IgD-negative memory B cell (primary cell): ENCODE measurements at regions not wholly inside any gene's neighbourhood (a gene's known extent, or its start where the extent isn't known, plus 50 kb on each side); places are given as distances from the start of the nearest gene placed in this dataset.

Experiments
- H3K27ac Mint-ChIP-seq, 3 donors: one replicate each; pipeline ENCODE4 v1.8.0; 2020 to 2022; ENCODE audit warnings: mild to moderate bottlenecking in 3 of 3, mixed read lengths in 3 of 3, moderate library complexity in 1 of 3
- H3K27me3 Mint-ChIP-seq: one replicate; pipeline ENCODE4 v1.8.0; 2021; ENCODE audit warnings: mixed read lengths
- H3K36me3 Mint-ChIP-seq: one replicate; pipeline ENCODE4 v1.8.0; 2020; ENCODE audit warnings: mild to moderate bottlenecking, mixed read lengths
- H3K4me1 Mint-ChIP-seq, 3 donors: one replicate each; pipeline ENCODE4 v1.8.0; 2020 to 2022; ENCODE audit warnings: mixed read lengths in 3 of 3, mild to moderate bottlenecking in 1 of 3
- H3K4me3 Mint-ChIP-seq, 4 donors: one replicate each; pipeline ENCODE4 v1.8.0; 2020 to 2022; ENCODE audit warnings: mild to moderate bottlenecking in 4 of 4, mixed read lengths in 4 of 4, moderate library complexity in 3 of 4
- H3K9me3 Mint-ChIP-seq, 3 donors: one replicate each; pipeline ENCODE4 v1.8.0; 2020 to 2021; ENCODE audit warnings: mixed read lengths in 3 of 3, mild to moderate bottlenecking in 1 of 3

- Mint-ChIP-seq H3K27me3 (peaks cover 4% of the 10 kb centered on the region), H3K36me3 (no peaks in the 10 kb centered on the region), H3K27ac (no peak overlapping the region), H3K4me3 (no peak overlapping the region), H3K9me3 (peaks cover 0 to 2% (median 0%) of the 10 kb centered on the region in 3 donors), H3K4me1 (no peaks in the 10 kb centered on the region)
These were observed 88.8 kb upstream of the ABI3BP start for GRCh38 chr3:101081999-101082398.

- Mint-ChIP-seq H3K4me3 (no peak overlapping the region), H3K9me3 (peaks cover 0 to 2% (median 0%) of the 10 kb centered on the region in 3 donors), H3K27ac (no peak overlapping the region), H3K4me1 (no peaks in the 10 kb centered on the region), H3K27me3 (peaks cover 4% of the 10 kb centered on the region), H3K36me3 (no peaks in the 10 kb centered on the region)
These were observed 88.2 kb upstream of the ABI3BP start for GRCh38 chr3:101081446-101081845.

GRCh38 chr3:101077361-101078011 lies 84.3 kb upstream of the ABI3BP start:
- H3K4me1 Mint-ChIP-seq = no peaks in the 10 kb centered on the region
- peaks cover 4% of the 10 kb centered on the region for H3K27me3 Mint-ChIP-seq
- H3K36me3 Mint-ChIP-seq = no peaks in the 10 kb centered on the region
- no peak overlapping the region for H3K27ac Mint-ChIP-seq
- no peak overlapping the region for H3K4me3 Mint-ChIP-seq
- H3K9me3 Mint-ChIP-seq = no peaks in the 10 kb centered on the region

- no peaks in the 10 kb centered on the region for H3K36me3 Mint-ChIP-seq
- H3K9me3 Mint-ChIP-seq = no peaks in the 10 kb centered on the region
- no peaks in the 10 kb centered on the region for H3K27me3 Mint-ChIP-seq
- no peak overlapping the region for H3K27ac Mint-ChIP-seq
- H3K4me3 Mint-ChIP-seq = no peak overlapping the region
- H3K4me1 Mint-ChIP-seq = peaks cover 0 to 2% (median 0%) of the 10 kb centered on the region in 3 donors
These were observed 81.3 kb upstream of the ABI3BP start for GRCh38 chr3:101074518-101074917.

GRCh38 chr3:101072300-101072699 lies 79.1 kb upstream of the ABI3BP start:
- Mint-ChIP-seq H3K9me3 (no peaks in the 10 kb centered on the region), H3K27me3 (no peaks in the 10 kb centered on the region), H3K27ac (no peak overlapping the region), H3K4me3 (no peak overlapping the region), H3K4me1 (peaks cover 0 to 2% (median 0%) of the 10 kb centered on the region in 3 donors), H3K36me3 (no peaks in the 10 kb centered on the region)

- Mint-ChIP-seq H3K9me3 (peaks cover 0 to under 1% (median 0%) of the 10 kb centered on the region in 3 donors), H3K36me3 (no peaks in the 10 kb centered on the region), H3K4me1 (peaks cover 0 to 2% (median 0%) of the 10 kb centered on the region in 3 donors), H3K27ac (no peak overlapping the region), H3K27me3 (peaks cover 3% of the 10 kb centered on the region), H3K4me3 (no peak overlapping the region)
These were observed 77.5 kb upstream of the ABI3BP start for GRCh38 chr3:101070799-101071121.

- no peak overlapping the region for H3K4me3 Mint-ChIP-seq
- no peaks in the 10 kb centered on the region for H3K36me3 Mint-ChIP-seq
- peaks cover 4% of the 10 kb centered on the region for H3K27me3 Mint-ChIP-seq
- H3K4me1 Mint-ChIP-seq = peaks cover 0 to 2% (median 0%) of the 10 kb centered on the region in 3 donors
- no peak overlapping the region for H3K27ac Mint-ChIP-seq
- H3K9me3 Mint-ChIP-seq = peaks cover 0 to 2% (median 0%) of the 10 kb centered on the region in 3 donors
These were observed 76.9 kb upstream of the ABI3BP start for GRCh38 chr3:101069901-101070798.

- H3K36me3 Mint-ChIP-seq = no peaks in the 10 kb centered on the region
- H3K27ac Mint-ChIP-seq = no peak overlapping the region
- H3K4me1 Mint-ChIP-seq = peaks cover 0 to 2% (median 0%) of the 10 kb centered on the region in 3 donors
- peaks cover 10% of the 10 kb centered on the region for H3K27me3 Mint-ChIP-seq
- H3K9me3 Mint-ChIP-seq = peaks cover 0 to 2% (median 0%) of the 10 kb centered on the region in 3 donors
- no peak overlapping the region for H3K4me3 Mint-ChIP-seq
These were observed 75.8 kb upstream of the ABI3BP start for GRCh38 chr3:101068876-101069606.

GRCh38 chr3:101066711-101067129 lies 73.5 kb upstream of the ABI3BP start:
- Mint-ChIP-seq H3K4me1 (peaks cover 0 to 2% (median 0%) of the 10 kb centered on the region in 3 donors), H3K27me3 (peaks cover 10% of the 10 kb centered on the region), H3K36me3 (no peaks in the 10 kb centered on the region), H3K9me3 (peaks cover 0 to 6% (median 0%) of the 10 kb centered on the region in 3 donors), H3K27ac (no peak overlapping the region), H3K4me3 (no peak overlapping the region)

- no peak overlapping the region for H3K4me3 Mint-ChIP-seq
- peaks cover 0 to 6% (median 0%) of the 10 kb centered on the region in 3 donors for H3K9me3 Mint-ChIP-seq
- no peaks in the 10 kb centered on the region for H3K36me3 Mint-ChIP-seq
- no peak overlapping the region for H3K27ac Mint-ChIP-seq
- peaks cover 0 to under 1% (median 0%) of the 10 kb centered on the region in 3 donors for H3K4me1 Mint-ChIP-seq
- H3K27me3 Mint-ChIP-seq = peaks cover 10% of the 10 kb centered on the region
These were observed 72.7 kb upstream of the ABI3BP start for GRCh38 chr3:101065962-101066361.

GRCh38 chr3:101063401-101063800 lies 70.2 kb upstream of the ABI3BP start:
- Mint-ChIP-seq H3K27me3 (peaks cover 10% of the 10 kb centered on the region), H3K4me1 (no peaks in the 10 kb centered on the region), H3K27ac (no peak overlapping the region), H3K4me3 (no peak overlapping the region), H3K9me3 (peaks cover 9 to 13% (median 12%) of the 10 kb centered on the region in 3 donors), H3K36me3 (no peaks in the 10 kb centered on the region)

- no peaks in the 10 kb centered on the region for H3K4me1 Mint-ChIP-seq
- peaks cover 16 to 30% (median 22%) of the 10 kb centered on the region in 3 donors for H3K9me3 Mint-ChIP-seq
- peaks cover 10% of the 10 kb centered on the region for H3K27me3 Mint-ChIP-seq
- H3K36me3 Mint-ChIP-seq = no peaks in the 10 kb centered on the region
- no peak overlapping the region for H3K4me3 Mint-ChIP-seq
- H3K27ac Mint-ChIP-seq = no peak overlapping the region
These were observed 68.1 kb upstream of the ABI3BP start for GRCh38 chr3:101061312-101061711.

- H3K4me3 Mint-ChIP-seq = no peak overlapping the region
- no peaks in the 10 kb centered on the region for H3K27me3 Mint-ChIP-seq
- H3K4me1 Mint-ChIP-seq = peaks cover 0 to 1% (median 0%) of the 10 kb centered on the region in 3 donors
- no peaks in the 10 kb centered on the region for H3K36me3 Mint-ChIP-seq
- H3K9me3 Mint-ChIP-seq = no peaks in the 10 kb centered on the region
- H3K27ac Mint-ChIP-seq = no peak overlapping the region
These were observed 57.6 kb upstream of the ABI3BP start for GRCh38 chr3:101050866-101051265.

GRCh38 chr3:101050046-101050445 lies 56.8 kb upstream of the ABI3BP start:
- Mint-ChIP-seq H3K4me3 (no peak overlapping the region), H3K27ac (peak overlapping the region in 1 of 3 donors; percentile 83), H3K4me1 (peaks cover 0 to 1% (median 0%) of the 10 kb centered on the region in 3 donors), H3K27me3 (peaks cover 4% of the 10 kb centered on the region), H3K36me3 (no peaks in the 10 kb centered on the region), H3K9me3 (no peaks in the 10 kb centered on the region)

GRCh38 chr3:101049532-101049931 lies 56.3 kb upstream of the ABI3BP start:
- Mint-ChIP-seq H3K27ac (no peak overlapping the region), H3K4me3 (no peak overlapping the region), H3K4me1 (peaks cover 0 to 1% (median 0%) of the 10 kb centered on the region in 3 donors), H3K36me3 (no peaks in the 10 kb centered on the region), H3K27me3 (peaks cover 4% of the 10 kb centered on the region), H3K9me3 (peaks cover 0 to 2% (median 0%) of the 10 kb centered on the region in 3 donors)
